HG03025 (cell line): ENCODE measurements at regions not wholly inside any gene's neighbourhood (a gene's known extent, or its start where the extent isn't known, plus 50 kb on each side); places are given as distances from the start of the nearest gene placed in this dataset.

Experiments used
- ATAC-seq: cut with Tn5 transposase; IDR thresholded peaks from one replicate; pipeline ENCODE4 v1.9.1; 2021; ENCODE audit warnings: mild to moderate bottlenecking, moderate library complexity; ENCODE audit not compliant: unreplicated experiment, low FRiP score

- ATAC-seq = no peak
These were observed 77.7 kb upstream of the JUN start for GRCh38 chr1:58861506-58861905.

DNA sequence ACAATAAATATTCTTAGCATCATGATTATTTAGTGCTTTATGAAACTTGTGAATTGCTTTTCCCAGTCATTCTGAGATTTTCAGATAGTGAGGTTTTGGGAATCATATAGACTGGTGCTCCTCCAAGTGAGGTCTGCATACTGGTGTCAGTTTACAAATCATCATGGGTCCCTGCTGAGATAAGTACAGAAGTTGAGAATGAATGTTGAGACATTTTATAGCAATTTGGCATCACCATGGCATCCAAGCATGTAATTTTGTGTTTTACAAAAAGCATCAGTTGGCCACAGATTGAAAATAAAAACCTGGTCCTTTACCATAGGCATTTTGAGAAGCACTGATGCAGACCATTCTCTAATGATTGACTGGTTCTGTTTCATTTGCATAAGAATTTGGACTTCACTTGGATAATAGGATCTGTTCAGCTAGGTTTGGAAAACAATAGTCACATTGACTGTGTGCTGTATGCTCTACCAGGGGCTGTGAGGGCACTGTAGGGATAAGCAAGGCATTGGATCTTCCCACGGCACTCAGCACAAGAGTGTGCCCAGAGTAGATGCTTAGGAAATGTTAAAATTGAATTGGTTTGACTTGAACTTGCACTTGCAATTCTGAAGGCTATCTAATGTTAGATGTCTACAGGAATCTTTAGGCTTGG is 79.0 kb upstream of the JUN start:
- ATAC-seq = no peak

- no peak for ATAC-seq
These were observed 80.8 kb upstream of the JUN start for GRCh38 chr1:58864654-58865053.

- no peak for ATAC-seq
These were observed 82.7 kb upstream of the JUN start for GRCh38 chr1:58866578-58866977.

DNA sequence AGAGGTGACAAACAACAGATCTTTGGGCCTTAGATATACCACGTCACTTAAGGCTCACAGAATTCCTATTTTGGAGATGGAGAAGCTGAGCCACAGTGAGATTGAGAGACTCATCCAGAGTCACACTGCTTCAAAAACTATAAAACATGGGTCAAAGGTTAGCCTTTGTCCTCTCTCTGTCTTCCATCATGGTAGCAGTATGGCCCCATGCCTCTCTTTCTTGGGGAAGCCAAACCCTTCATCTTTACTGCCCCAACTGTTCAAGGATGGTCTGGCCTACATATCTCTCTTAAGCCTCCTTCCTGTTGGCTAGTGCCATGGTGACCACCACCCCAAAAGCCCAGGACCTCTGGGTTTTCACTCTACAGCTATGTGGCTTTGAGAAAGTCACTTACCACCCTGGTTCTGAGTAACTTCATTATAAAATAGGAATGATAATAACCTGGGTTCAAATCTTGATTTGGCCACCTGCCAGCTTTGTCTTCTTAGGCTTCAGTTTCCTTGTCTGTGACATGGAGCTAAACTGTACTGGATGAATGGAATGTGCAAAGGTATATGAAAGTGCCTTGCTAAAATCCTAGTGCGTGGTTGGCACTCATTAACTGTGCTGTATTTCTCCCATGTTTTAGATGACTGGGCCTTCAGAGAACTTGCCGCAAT is 85.9 kb upstream of the JUN start:
- ATAC-seq = no peak

DNA sequence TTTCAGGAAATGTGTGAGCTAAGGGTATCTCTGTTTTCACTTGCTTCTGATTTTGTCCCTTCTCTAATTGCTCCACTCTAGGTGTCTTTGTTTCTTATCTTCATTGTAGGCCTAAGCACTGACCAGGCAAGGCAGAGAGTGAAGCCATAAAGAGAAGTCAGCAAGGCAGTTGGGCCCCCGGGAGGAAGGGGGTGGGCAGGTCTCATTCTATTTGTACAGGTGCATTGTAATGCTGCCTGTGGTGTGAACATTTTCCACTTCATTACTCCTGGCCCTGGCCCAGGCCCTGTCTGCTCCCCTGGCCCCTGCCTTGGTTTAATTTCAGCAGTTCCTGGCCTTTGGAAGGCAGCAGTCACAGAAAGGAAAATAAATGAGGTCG is 86.4 kb upstream of the JUN start:
- ATAC-seq = no peak

- no peak for ATAC-seq
These were observed 90.5 kb upstream of the JUN start for GRCh38 chr1:58874342-58874741.

DNA sequence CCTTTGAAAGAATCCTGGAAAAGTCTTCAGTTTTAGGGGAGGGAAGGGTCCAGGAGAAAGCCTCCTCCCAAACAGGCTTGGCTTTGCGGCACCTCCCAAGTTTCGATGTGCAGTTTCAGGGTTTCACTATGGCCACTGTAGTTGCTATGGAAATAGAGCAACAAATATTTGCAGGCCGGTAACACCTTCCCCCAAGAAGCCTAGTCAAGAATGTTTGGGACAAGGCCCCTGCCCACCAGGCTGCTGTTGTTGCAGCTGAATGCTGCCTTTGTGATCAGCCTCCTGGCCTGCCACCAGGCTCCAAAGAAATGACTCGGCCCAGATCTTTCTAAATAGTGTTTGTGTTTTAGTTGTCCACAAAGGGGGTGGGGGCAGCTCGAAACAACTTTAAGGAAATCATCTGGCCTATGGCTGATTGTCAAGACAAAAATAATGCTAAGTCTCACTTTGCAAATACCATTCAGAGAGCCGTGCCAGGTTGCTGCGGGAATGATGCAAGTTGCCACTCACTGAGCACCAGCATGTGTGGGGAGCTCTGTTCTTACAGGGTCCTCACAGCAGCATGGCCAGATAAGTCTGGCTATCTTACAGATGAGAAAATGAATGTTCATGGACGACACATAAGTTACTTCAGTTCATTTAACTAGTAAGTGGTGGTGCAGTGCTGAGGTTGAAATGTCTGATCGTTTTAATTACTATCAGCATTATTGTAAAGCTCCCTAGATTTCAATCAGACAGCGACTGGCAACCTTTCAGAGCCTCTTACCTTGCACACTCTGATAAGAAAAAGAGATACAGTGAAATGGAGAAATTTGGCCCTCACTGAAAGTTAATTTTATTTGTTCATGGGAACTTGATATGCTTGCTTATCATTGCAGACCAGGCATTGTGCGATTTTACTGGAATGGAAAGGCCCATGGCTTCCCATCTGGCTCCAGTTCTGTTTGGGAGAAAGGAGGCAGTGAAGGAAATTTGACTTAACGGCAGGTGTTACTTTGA is 91.2 kb upstream of the JUN start:
- ATAC-seq = no peak

GRCh38 chr1:58879464-58879863 is 95.6 kb upstream of the JUN start:
- no peak for ATAC-seq

GRCh38 chr1:58880592-58880991 is 96.7 kb upstream of the JUN start:
- no peak for ATAC-seq

GRCh38 chr1:58881471-58881994 is 97.7 kb upstream of the JUN start:
- no peak for ATAC-seq

- ATAC-seq = no peak
These were observed 98.6 kb upstream of the JUN start for GRCh38 chr1:58882322-58882948.

DNA sequence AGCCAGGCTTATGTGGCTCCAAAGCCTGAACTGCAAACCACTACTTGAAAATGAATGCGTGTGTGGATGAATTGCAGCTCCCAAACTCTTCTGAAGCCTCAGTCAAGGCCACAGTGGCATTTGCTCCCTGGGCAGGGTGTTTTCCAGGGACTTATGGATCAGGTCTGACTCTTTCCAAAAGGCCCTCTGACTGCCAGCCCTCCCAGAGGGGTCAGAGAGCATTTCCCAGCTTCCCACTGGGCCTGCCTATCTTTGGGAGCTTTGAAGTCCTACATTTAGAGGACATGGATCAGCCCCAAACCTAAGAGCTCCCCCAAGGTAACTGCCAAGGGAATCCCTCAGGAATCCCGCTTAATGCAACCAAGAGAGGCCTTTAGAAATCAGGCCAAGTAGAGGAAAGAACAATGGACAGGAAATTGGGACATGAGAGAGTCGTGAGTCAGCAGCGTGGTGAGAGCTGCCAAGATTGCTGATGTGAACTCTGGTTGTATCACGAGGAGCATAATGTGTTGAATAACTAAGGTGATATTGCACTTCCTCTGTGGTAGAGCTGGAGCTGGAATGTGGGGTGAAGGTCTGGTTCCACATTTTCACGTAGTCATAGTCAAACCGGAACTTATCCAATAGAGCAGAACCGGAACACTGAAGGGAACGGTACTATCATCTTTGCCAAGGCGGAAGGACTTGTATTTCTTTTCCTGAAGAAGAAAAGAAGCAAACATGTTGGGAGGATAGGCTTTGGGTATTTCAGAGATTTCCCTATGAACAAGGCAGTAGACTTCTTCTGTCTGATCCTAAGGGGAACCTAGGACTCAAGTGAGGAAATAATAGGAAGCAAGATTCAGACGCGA is 99.4 kb upstream of the JUN start:
- ATAC-seq = no peak

DNA sequence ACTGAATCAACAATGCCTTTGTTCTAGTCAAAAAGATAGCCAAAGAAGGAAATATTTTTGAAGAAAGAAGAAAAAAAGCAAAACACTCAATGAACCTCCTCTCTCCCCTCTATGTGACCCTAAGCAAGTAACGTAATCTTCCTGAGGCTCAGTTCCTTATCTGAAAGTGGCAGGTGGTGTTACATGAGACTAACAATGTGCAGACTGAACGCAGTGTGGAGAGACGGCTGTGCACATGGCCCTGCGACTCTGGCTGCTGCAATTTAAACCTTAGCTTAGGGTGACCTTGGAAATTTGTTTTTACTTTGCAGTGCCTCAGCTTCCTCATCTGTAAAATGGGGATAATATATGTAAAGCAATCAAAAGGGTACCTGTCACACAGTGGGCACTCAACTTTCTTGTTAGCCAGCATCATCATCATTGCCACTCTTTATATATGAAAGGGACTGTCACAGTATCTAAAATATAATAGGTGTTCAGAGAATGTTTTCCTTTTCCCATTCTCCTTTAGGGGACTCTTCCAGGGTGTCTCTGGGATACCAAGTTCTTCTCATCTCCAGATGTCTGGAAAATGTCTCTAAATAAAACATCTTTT is 100.1 kb upstream of the JUN start:
- no peak for ATAC-seq

DNA sequence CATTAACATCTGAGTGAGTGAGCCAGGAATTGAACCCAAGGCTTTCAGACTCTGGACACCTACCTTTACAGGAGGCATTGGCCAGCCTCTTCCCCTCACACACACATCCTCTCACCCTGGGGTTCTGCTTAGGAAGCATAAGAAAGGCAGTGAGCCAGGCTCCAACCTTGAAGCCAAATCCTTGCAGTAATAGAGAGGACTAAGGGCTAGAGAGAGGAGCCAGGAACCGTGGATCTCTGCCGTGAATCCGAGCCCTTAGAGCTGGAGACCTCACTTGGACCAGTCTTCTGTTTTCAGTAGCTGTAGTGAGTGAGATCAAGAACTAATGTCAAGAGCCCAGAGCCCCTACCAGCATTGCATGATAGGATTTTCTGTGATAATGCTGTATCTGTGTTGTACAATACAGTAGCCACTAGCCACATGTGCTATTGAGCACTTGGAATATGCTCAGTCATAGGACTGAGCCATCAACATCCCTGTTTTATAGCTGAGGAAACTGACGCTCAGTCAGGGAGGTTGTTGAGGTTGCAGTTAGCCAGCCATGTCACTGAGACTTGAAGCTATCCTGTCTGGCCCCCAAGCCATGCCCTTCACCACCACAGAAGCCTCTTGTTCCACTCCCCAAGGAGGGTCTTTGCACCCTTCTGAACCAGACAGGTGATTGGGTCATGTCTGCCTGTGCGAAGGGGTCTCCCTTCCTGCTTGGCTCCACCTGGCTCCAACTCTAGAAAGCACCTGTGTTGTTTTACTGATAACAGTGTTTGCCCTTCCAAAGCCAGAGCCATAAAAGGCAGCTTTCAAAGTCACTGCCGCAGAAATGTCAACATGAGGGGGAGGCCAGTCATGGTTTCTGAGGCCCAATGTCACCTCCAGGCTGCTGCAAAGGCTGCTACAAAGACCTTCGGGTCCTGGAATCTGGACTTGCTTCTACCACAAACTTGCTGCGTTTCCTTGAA is 101.1 kb upstream of the JUN start:
- no peak for ATAC-seq

DNA sequence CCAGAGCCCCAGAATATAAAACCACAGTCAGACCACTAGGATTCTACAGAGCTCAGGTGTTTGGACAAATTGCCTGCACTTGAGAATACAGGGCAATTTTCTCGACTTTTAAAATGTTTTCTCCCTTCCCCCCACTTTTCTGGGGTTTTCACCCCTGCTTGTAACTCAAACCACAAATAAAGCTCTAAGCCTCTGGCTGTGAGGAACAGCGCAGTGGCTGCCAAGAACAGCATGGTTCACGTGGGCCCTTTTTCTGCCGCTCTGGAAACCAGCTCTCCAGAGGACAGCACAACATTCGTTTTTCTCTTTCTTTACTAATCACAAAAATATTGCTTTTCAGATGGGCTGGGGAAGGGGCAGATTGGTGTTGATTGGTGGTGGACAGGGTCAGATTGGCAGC is 102.2 kb upstream of the JUN start:
- no peak for ATAC-seq

DNA sequence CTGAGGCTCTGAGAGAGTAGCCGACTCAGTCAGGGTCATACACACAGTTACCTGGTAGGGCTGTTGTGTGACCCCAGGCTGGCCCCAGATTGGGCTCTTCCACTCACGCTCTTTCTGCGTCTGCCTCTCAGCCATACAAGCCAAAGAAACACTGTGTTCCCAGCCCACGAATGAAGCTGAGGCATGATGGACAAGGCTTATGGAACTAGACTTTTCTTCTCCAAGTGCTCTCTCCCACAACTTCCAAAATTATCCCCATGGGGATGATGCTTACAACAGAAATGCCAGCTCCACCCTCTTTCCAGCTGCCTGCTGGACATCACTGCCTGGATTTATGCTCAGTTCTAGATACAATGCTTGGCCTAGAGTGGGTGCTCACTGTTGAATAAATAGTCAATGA is 102.8 kb upstream of the JUN start:
- no peak for ATAC-seq

DNA sequence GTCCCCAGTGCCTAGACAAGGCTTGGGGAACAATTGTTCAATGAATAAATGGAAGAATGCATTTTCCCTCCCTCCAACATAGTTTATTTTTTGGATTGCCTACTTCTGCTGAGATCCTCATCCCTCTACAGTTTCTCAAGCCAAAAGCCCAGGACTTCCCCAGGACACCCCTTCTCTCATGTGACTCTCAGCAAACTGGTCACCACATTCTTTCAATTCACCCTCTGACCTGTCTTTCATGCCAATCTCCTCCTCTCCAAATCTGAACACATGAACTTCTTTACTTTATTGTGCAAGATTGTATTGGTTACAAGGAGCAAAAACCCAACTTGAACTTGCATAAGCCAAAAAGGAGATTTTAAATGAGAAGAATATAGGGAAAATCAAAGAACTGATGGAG is 103.2 kb upstream of the JUN start:
- ATAC-seq = no peak
